Mesenchymal stem cell (in vitro differentiated cells and primary cell): ENCODE measurements at regions not wholly inside any gene's neighbourhood (a gene's known extent, or its start where the extent isn't known, plus 50 kb on each side); places are given as distances from the start of the nearest gene placed in this dataset.

Source experiments
- DNase-seq: peaks from one replicate; pipeline ENCODE4 v3.0.0-alpha.2; 2013
- H2AFZ ChIP-seq: one replicate; pipeline ENCODE4 v1.6.1; 2013; ENCODE audit warnings: low read depth, mild to moderate bottlenecking, control low read depth, inconsistent platforms, low read length, moderate library complexity
- H2AK5ac ChIP-seq: 2 replicates; pipeline ENCODE4 v1.6.1; 2013; ENCODE audit warnings: low read length, moderate library complexity, mild to moderate bottlenecking, inconsistent platforms; ENCODE audit not compliant: severe bottlenecking
- H2BK120ac ChIP-seq: one replicate; pipeline ENCODE4 v1.6.1; 2013; ENCODE audit warnings: low read depth, mild to moderate bottlenecking, inconsistent platforms, low read length, moderate library complexity
- H2BK12ac ChIP-seq, 2 experiments: one replicate each; pipeline ENCODE4 v1.6.1; 2013; ENCODE audit warnings: inconsistent platforms in 2 of 2, low read length in 2 of 2, mild to moderate bottlenecking in 2 of 2, moderate library complexity in 2 of 2, control low read depth in 1 of 2
- H2BK15ac ChIP-seq: one replicate; pipeline ENCODE4 v1.6.1; 2013; ENCODE audit warnings: mild to moderate bottlenecking, low read depth, inconsistent platforms; ENCODE audit not compliant: poor library complexity, severe bottlenecking
- H2BK5ac ChIP-seq: 2 replicates; pipeline ENCODE4 v1.6.1; 2013; ENCODE audit warnings: low read depth, mild to moderate bottlenecking, low read length, control low read depth, inconsistent platforms; ENCODE audit not compliant: poor library complexity, severe bottlenecking
- H3K14ac ChIP-seq, 2 experiments: one replicate each; pipeline ENCODE4 v1.6.1; 2013; ENCODE audit warnings: inconsistent platforms in 2 of 2, low read length in 2 of 2, control low read depth in 1 of 2, mild to moderate bottlenecking in 1 of 2, moderate library complexity in 1 of 2
- H3K18ac ChIP-seq, 2 experiments: one replicate each; pipeline ENCODE4 v1.6.1; 2013; ENCODE audit warnings: inconsistent platforms in 2 of 2, low read length in 2 of 2, control low read depth in 1 of 2, low read depth in 1 of 2, mild to moderate bottlenecking in 1 of 2
- H3K23ac ChIP-seq, 2 experiments: one replicate each; pipeline ENCODE4 v1.6.1; 2013; ENCODE audit warnings: inconsistent platforms in 2 of 2, low read length in 2 of 2, mild to moderate bottlenecking in 2 of 2, moderate library complexity in 2 of 2, control low read depth in 1 of 2
- H3K27ac ChIP-seq: 2 replicates; pipeline ENCODE4 v1.5.1; 2013; ENCODE audit warnings: mild to moderate bottlenecking, moderate library complexity, low read length, control low read depth, inconsistent platforms; ENCODE audit not compliant: poor library complexity, severe bottlenecking
- H3K27me3 ChIP-seq, 2 experiments: 2 replicates each; pipeline versions ENCODE4 v1.6.1 to v1.7.0; 2013; ENCODE audit warnings: low read length in 2 of 2, mild to moderate bottlenecking in 2 of 2, moderate library complexity in 2 of 2, control low read depth in 1 of 2, inconsistent platforms in 1 of 2; ENCODE audit not compliant: control insufficient read depth in 1 of 2, insufficient read depth in 1 of 2
- H3K36me3 ChIP-seq, 2 experiments: 2 replicates each; pipeline versions ENCODE4 v1.6.1 to v1.7.0; 2013; ENCODE audit warnings: low read length in 2 of 2, control low read depth in 1 of 2, inconsistent platforms in 1 of 2, low read depth in 1 of 2, mild to moderate bottlenecking in 1 of 2; ENCODE audit not compliant: insufficient read depth in 2 of 2, control insufficient read depth in 1 of 2
- H3K4ac ChIP-seq, 2 experiments: one replicate each; pipeline ENCODE4 v1.6.1; 2013; ENCODE audit warnings: inconsistent platforms in 2 of 2, low read length in 2 of 2, mild to moderate bottlenecking in 2 of 2, moderate library complexity in 2 of 2, control low read depth in 1 of 2, low read depth in 1 of 2
- H3K4me1 ChIP-seq: 2 replicates; pipeline ENCODE4 v1.6.1; 2013; ENCODE audit warnings: low read depth, low read length, control low read depth; ENCODE audit not compliant: control insufficient read depth, insufficient read depth
- H3K4me2 ChIP-seq: 2 replicates; pipeline ENCODE4 v1.6.1; 2013; ENCODE audit warnings: low read length, mild to moderate bottlenecking, inconsistent platforms; ENCODE audit not compliant: poor library complexity, severe bottlenecking
- H3K4me3 ChIP-seq, 2 experiments: 2 replicates each; pipeline versions ENCODE4 v1.5.1 to v1.7.0; 2013; ENCODE audit warnings: low read length in 2 of 2, mild to moderate bottlenecking in 2 of 2, control low read depth in 1 of 2, low read depth in 1 of 2; ENCODE audit not compliant: insufficient read depth in 1 of 2
- H3K79me1 ChIP-seq: replicated peaks from 2 replicates; pipeline ENCODE4 v1.6.1; 2013; ENCODE audit warnings: mild to moderate bottlenecking, control low read depth, low read length, inconsistent platforms; ENCODE audit not compliant: poor library complexity, severe bottlenecking
- H3K9ac ChIP-seq: 2 replicates; pipeline ENCODE4 v1.7.0; 2013; ENCODE audit warnings: mild to moderate bottlenecking, low read length, moderate library complexity
- H3K9me3 ChIP-seq: 2 replicates; pipeline ENCODE4 v1.7.0; 2013; ENCODE audit warnings: mild to moderate bottlenecking, low read length; ENCODE audit not compliant: control insufficient read depth
- H4K8ac ChIP-seq: one replicate; pipeline ENCODE4 v1.6.1; 2013; ENCODE audit warnings: inconsistent platforms, mild to moderate bottlenecking, low read length, moderate library complexity
- H4K91ac ChIP-seq: one replicate; pipeline ENCODE4 v1.6.1; 2013; ENCODE audit warnings: mild to moderate bottlenecking, low read length, inconsistent platforms
- WGBS: methylation state at CpG from one replicate; pipeline ENCODE4 v1.1.7; 2013; ENCODE audit warnings: mixed read lengths; 5-methylcytosine and 5-hydroxymethylcytosine counted together

- Histone ChIP-seq H3K4me1 (no peaks in the 10 kb centered on the region), H2AFZ (no peak overlapping the region), H4K91ac (no peak overlapping the region), H3K4me3 (no peak overlapping the region), H3K79me1 (no peaks in the 10 kb centered on the region), H3K4me2 (no peak overlapping the region), H3K18ac (no peak overlapping the region), H3K9me3 (peaks cover 2% of the 10 kb centered on the region), H3K27ac (no peak overlapping the region), H3K14ac (no peak overlapping the region), H2BK12ac (no peak overlapping the region), H3K9ac (no peak overlapping the region), H2AK5ac (no peak overlapping the region), H3K4ac (no peak overlapping the region), H3K23ac (no peak overlapping the region), H2BK15ac (no peak overlapping the region), H3K27me3 (no peaks in the 10 kb centered on the region), H2BK5ac (no peak overlapping the region), H3K36me3 (no peaks in the 10 kb centered on the region), H4K8ac (no peak overlapping the region), H2BK120ac (no peak overlapping the region)
- WGBS = 27% methylated on average over 1 of the region's 3 CpGs
- DNase-seq = no peak
Measured at GRCh38 chr16:7853197-7853596, 520.6 kb downstream of the RBFOX1 start.

GRCh38 chr16:7849841-7850240 is 517.2 kb downstream of the RBFOX1 start:
- Histone ChIP-seq H2BK15ac (no peak overlapping the region), H3K79me1 (no peaks in the 10 kb centered on the region), H3K23ac (no peak overlapping the region), H2BK120ac (no peak overlapping the region), H3K4ac (no peak overlapping the region), H2AFZ (no peak overlapping the region), H3K18ac (no peak overlapping the region), H3K27me3 (no peaks in the 10 kb centered on the region), H3K14ac (no peak overlapping the region), H2AK5ac (no peak overlapping the region), H4K91ac (no peak overlapping the region), H2BK12ac (no peak overlapping the region), H3K27ac (no peak overlapping the region), H3K4me2 (no peak overlapping the region), H3K36me3 (no peaks in the 10 kb centered on the region), H3K9me3 (peaks cover 2% of the 10 kb centered on the region), H3K9ac (no peak overlapping the region), H3K4me1 (no peaks in the 10 kb centered on the region), H3K4me3 (no peak overlapping the region), H2BK5ac (no peak overlapping the region), H4K8ac (no peak overlapping the region)
- 51% methylated on average over 3 of the region's 3 CpGs for WGBS
- DNase-seq = no peak

- Histone ChIP-seq H2AK5ac (no peak overlapping the region), H3K18ac (no peak overlapping the region), H4K8ac (no peak overlapping the region), H3K14ac (no peak overlapping the region), H2BK5ac (no peak overlapping the region), H2BK15ac (no peak overlapping the region), H2BK12ac (no peak overlapping the region), H4K91ac (no peak overlapping the region), H3K9me3 (peaks cover 5% of the 10 kb centered on the region), H3K27me3 (no peaks in the 10 kb centered on the region), H2BK120ac (no peak overlapping the region), H3K4me1 (no peaks in the 10 kb centered on the region), H3K36me3 (no peaks in the 10 kb centered on the region), H3K9ac (no peak overlapping the region), H3K4me3 (no peak overlapping the region), H2AFZ (no peak overlapping the region), H3K23ac (no peak overlapping the region), H3K27ac (no peak overlapping the region), H3K79me1 (no peaks in the 10 kb centered on the region), H3K4me2 (no peak overlapping the region), H3K4ac (no peak overlapping the region)
- 76% methylated on average over 7 of the region's 7 CpGs for WGBS
- no peak for DNase-seq
Measured at GRCh38 chr16:7843261-7843660, 510.6 kb downstream of the RBFOX1 start.

GRCh38 chr16:7839568-7839967 is 506.9 kb downstream of the RBFOX1 start:
- DNase-seq = no peak
- WGBS = 87% methylated on average over 2 of the region's 4 CpGs
- no peak overlapping the region for H3K4me2 ChIP-seq
- H3K14ac ChIP-seq = no peak overlapping the region
- H2BK12ac ChIP-seq = no peak overlapping the region
- H3K27me3 ChIP-seq = no peaks in the 10 kb centered on the region
- H3K4me1 ChIP-seq = no peaks in the 10 kb centered on the region
- no peak overlapping the region for H3K4me3 ChIP-seq
- no peaks in the 10 kb centered on the region for H3K79me1 ChIP-seq
- no peak overlapping the region for H3K23ac ChIP-seq
- H2AK5ac ChIP-seq = no peak overlapping the region
- no peak overlapping the region for H2BK15ac ChIP-seq
- H3K36me3 ChIP-seq = no peaks in the 10 kb centered on the region
- no peak overlapping the region for H3K27ac ChIP-seq
- no peak overlapping the region for H4K8ac ChIP-seq
- no peak overlapping the region for H4K91ac ChIP-seq
- no peak overlapping the region for H2BK120ac ChIP-seq
- H2AFZ ChIP-seq = no peak overlapping the region
- H3K18ac ChIP-seq = no peak overlapping the region
- H3K9me3 ChIP-seq = peaks cover under 1% of the 10 kb centered on the region
- H3K9ac ChIP-seq = no peak overlapping the region
- no peak overlapping the region for H2BK5ac ChIP-seq
- no peak overlapping the region for H3K4ac ChIP-seq
